B cell (primary cell): ENCODE measurements at regions not wholly inside any gene's neighbourhood (a gene's known extent, or its start where the extent isn't known, plus 50 kb on each side); places are given as distances from the start of the nearest gene placed in this dataset.

Source experiments
- ATAC-seq: fragments of 200-7000 bp; cut with Tn5 transposase; one replicate; pipeline ENCODE4 v1.10.0; 2021; ENCODE audit warnings: low read depth, mild to moderate bottlenecking, moderate number of reproducible peaks, moderate library complexity
- CTCF ChIA-PET: fragments of 350-600 bp; sonication (Branson Sonifier 250); formaldehyde crosslinking; loops from one replicate; lab custom pipeline; 2021; ENCODE audit warnings: antibody characterized with exemption, inconsistent platforms; lab: Charles Lee
- POLR2A ChIA-PET: fragments of 350-600 bp; sonication (Branson Sonifier 250); formaldehyde crosslinking; loops from one replicate; lab custom pipeline; 2021; ENCODE audit warnings: antibody characterized with exemption; lab: Charles Lee
- DNase-seq: peaks from one replicate; pipeline ENCODE4 v3.0.0; 2013
- H2AFZ ChIP-seq: 2 replicates; pipeline ENCODE4 v1.6.1; 2012; ENCODE audit warnings: mild to moderate bottlenecking, low read depth, low read length; ENCODE audit not compliant: insufficient read depth, poor library complexity, severe bottlenecking
- H3K27ac ChIP-seq, 2 donors: 1 replicate in 1 of 2; 2 replicates in 1 of 2; pipeline ENCODE4 v1.5.1; 2012 to 2013; ENCODE audit warnings: low read length in 2 of 2, mild to moderate bottlenecking in 2 of 2, moderate library complexity in 1 of 2
- H3K27me3 ChIP-seq, 4 experiments: fragments of 200-600 bp in 1 of 4; sonication (generic) in 1 of 4; replicated peaks in 1 of 4; 1 replicate in 2 of 4; 2 replicates in 2 of 4; pipeline versions ENCODE4 v1.6.1 to v1.7.0; 2013 to 2016; ENCODE audit warnings: low read length in 3 of 4, mild to moderate bottlenecking in 2 of 4, mixed read lengths in 1 of 4, moderate library complexity in 1 of 4; ENCODE audit not compliant: insufficient read depth in 4 of 4, control insufficient read depth in 3 of 4; ENCODE audit errors: control extremely low read depth in 1 of 4
- H3K36me3 ChIP-seq, 2 experiments: replicated peaks in 1 of 2; 1 replicate in 1 of 2; 2 replicates in 1 of 2; pipeline versions ENCODE4 v1.6.1 to v1.7.1; 2013; ENCODE audit warnings: low read length in 1 of 2; ENCODE audit not compliant: insufficient read depth in 2 of 2, control insufficient read depth in 1 of 2; ENCODE audit errors: control extremely low read depth in 1 of 2, extremely low read depth in 1 of 2
- H3K4me1 ChIP-seq, 2 donors: fragments of 200-600 bp in 1 of 2; sonication (generic) in 1 of 2; 1 replicate in 1 of 2; 2 replicates in 1 of 2; pipeline versions ENCODE4 v1.5.1 to v1.6.1; 2013 to 2017; ENCODE audit warnings: low read length in 2 of 2; ENCODE audit not compliant: control insufficient read depth in 2 of 2, insufficient read depth in 2 of 2
- H3K4me2 ChIP-seq: replicated peaks from 2 replicates; pipeline ENCODE3; 2012; ENCODE audit warnings: mild to moderate bottlenecking, low read depth, low read length; ENCODE audit not compliant: poor library complexity, severe bottlenecking
- H3K4me3 ChIP-seq, 5 experiments: fragments of 200-600 bp in 1 of 5; sonication (generic) in 1 of 5; 1 replicate in 3 of 5; 2 replicates in 2 of 5; pipeline versions ENCODE4 v1.5.1 to v1.7.0; 2011 to 2016; ENCODE audit warnings: low read length in 4 of 5, mild to moderate bottlenecking in 4 of 5, low read depth in 2 of 5, control low read depth in 1 of 5, moderate library complexity in 1 of 5; ENCODE audit not compliant: insufficient read depth in 1 of 5; ENCODE audit errors: control extremely low read depth in 1 of 5, extremely low read depth in 1 of 5
- H3K79me2 ChIP-seq: fragments of 200-600 bp; sonication (generic); one replicate; pipeline ENCODE4 v1.6.0; 2016; ENCODE audit warnings: low read length; ENCODE audit not compliant: control insufficient read depth, insufficient read depth
- H3K9ac ChIP-seq: fragments of 200-600 bp; sonication (generic); 2 replicates; pipeline ENCODE4 v1.6.1; 2017; ENCODE audit warnings: mild to moderate bottlenecking, low read length, moderate library complexity
- H3K9me3 ChIP-seq, 3 donors: one replicate each; pipeline versions ENCODE4 v1.6.1 to v1.7.1; 2013; ENCODE audit warnings: low read length in 2 of 3; ENCODE audit not compliant: control insufficient read depth in 2 of 3, insufficient read depth in 1 of 3; ENCODE audit errors: control extremely low read depth in 1 of 3
- H4K20me1 ChIP-seq: 2 replicates; pipeline ENCODE4 v1.6.0; 2012; ENCODE audit warnings: mild to moderate bottlenecking, low read length; ENCODE audit not compliant: insufficient read depth, control insufficient read depth, poor library complexity, severe bottlenecking
- H3K27ac Mint-ChIP-seq: one replicate; pipeline ENCODE4 v1.8.0; 2021; ENCODE audit warnings: mixed read lengths
- H3K27me3 Mint-ChIP-seq: one replicate; pipeline ENCODE4 v1.8.0; 2021; ENCODE audit warnings: mixed read lengths
- H3K4me1 Mint-ChIP-seq: one replicate; pipeline ENCODE4 v1.8.0; 2021; ENCODE audit warnings: mixed read lengths
- H3K4me3 Mint-ChIP-seq: one replicate; pipeline ENCODE4 v1.8.0; 2021; ENCODE audit warnings: mixed read lengths
- H3K9me3 Mint-ChIP-seq: one replicate; pipeline ENCODE4 v1.8.0; 2022; ENCODE audit warnings: mixed read lengths; ENCODE audit not compliant: insufficient read depth
- CTCF ChIP-seq: fragments of 200-600 bp; IDR thresholded peaks from one replicate; pipeline ENCODE4 v1.8.0; 2022; ENCODE audit warnings: antibody characterized with exemption, mild to moderate bottlenecking
- EZH2 ChIP-seq: IDR thresholded peaks from 2 replicates; pipeline ENCODE4 v1.6.1; 2012; ENCODE audit warnings: borderline replicate concordance, low read depth, mild to moderate bottlenecking, moderate library complexity, low read length; ENCODE audit not compliant: insufficient read depth, poor library complexity, severe bottlenecking
- WGBS: methylation state at CpG from one replicate; pipeline ENCODE4 v1.1.5; 2013; ENCODE audit warnings: missing lambda C conversion rate; ENCODE audit not compliant: insufficient coverage; 5-methylcytosine and 5-hydroxymethylcytosine counted together
- intact Hi-C: fragments of 100-400 bp; cut with micrococcal nuclease; formaldehyde crosslinking; loops from one replicate; pipeline ENCODE4 v1.10.0; 2022

DNA sequence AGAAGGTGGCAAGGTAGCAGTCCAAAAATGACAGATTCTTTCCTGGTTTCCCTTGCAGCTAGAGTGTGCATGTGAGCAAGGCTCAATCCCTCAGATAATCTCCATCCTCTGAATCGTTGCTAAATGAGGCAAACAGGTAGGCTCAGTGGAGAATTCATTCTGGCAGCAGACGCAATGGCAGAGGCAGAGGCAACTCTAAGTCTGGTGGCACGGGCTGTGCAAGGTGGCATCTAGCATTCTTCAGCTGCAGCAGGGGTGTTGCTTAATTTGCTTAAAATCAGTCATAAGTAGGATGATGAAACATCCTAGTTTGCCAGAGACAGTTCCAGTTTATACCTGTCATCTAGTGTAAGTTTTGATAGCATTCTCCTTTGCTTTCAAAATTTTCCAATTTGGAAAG is 391.1 kb upstream of the MEX3C start:
- POLR2A ChIA-PET, result no interaction called here
- no peak overlapping the region for H2AFZ ChIP-seq
- CTCF ChIA-PET, result no interaction called here
- TF ChIP-seq CTCF (no peak), EZH2 (no peak)
- no peak for ATAC-seq
- H3K79me2 ChIP-seq, result no peaks in the 10 kb centered on the region
- peaks cover 3% of the 10 kb centered on the region for H3K9me3 Mint-ChIP-seq
- H3K27ac Mint-ChIP-seq, result no peak overlapping the region
- H3K36me3 ChIP-seq, result no peaks in the 10 kb centered on the region
- H3K9ac ChIP-seq, result no peak overlapping the region
- no peaks in the 10 kb centered on the region for H3K27me3 ChIP-seq
- H3K27me3 Mint-ChIP-seq, result peaks cover 17% of the 10 kb centered on the region
- DNase-seq, result no peak
- no peak overlapping the region for H3K4me3 Mint-ChIP-seq
- no peaks in the 10 kb centered on the region for H3K4me1 ChIP-seq
- no peaks in the 10 kb centered on the region for H3K9me3 ChIP-seq
- no peaks in the 10 kb centered on the region for H4K20me1 ChIP-seq
- H3K4me2 ChIP-seq, result no peak overlapping the region
- no peak overlapping the region for H3K27ac ChIP-seq
- H3K4me1 Mint-ChIP-seq, result no peaks in the 10 kb centered on the region
- intact Hi-C loops, result no loop called here
- 86% methylated on average over 3 of the region's 3 CpGs for WGBS
- no peak overlapping the region for H3K4me3 ChIP-seq

DNA sequence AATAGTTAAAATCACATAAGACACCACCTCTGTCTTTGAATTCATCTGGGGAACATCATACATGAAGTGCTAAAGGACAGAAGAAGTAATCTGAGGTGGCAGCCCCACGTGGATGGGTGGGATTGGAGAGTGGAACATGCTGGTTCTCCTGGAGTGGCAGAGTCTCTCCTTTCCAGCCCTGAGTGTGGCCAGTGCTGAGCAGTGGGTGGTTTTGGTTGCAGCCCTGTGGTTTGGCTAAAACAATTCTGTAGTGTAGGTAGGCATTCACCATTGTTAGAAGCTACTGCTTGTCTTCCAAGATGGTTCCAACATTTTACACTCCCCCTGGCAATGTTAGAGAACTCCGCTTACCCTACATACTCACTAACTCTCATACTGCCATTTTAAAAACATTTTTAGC is 396.4 kb upstream of the MEX3C start:
- Histone ChIP-seq H3K79me2 (no peaks in the 10 kb centered on the region), H3K4me2 (no peak overlapping the region), H4K20me1 (no peaks in the 10 kb centered on the region), H3K27me3 (no peaks in the 10 kb centered on the region), H2AFZ (no peak overlapping the region), H3K27ac (no peak overlapping the region), H3K4me1 (no peaks in the 10 kb centered on the region), H3K9me3 (peaks cover 0 to 10% (median 10%) of the 10 kb centered on the region in 3 donors), H3K36me3 (no peaks in the 10 kb centered on the region), H3K9ac (no peak overlapping the region), H3K4me3 (no peak overlapping the region)
- ChIA-PET POLR2A (no interaction called here), CTCF (no interaction called here)
- Mint-ChIP-seq H3K9me3 (peaks cover 9% of the 10 kb centered on the region), H3K4me1 (no peaks in the 10 kb centered on the region), H3K27me3 (peaks cover 3% of the 10 kb centered on the region), H3K27ac (no peak overlapping the region), H3K4me3 (no peak overlapping the region)
- ATAC-seq (no peak), DNase-seq (no peak)
- WGBS, result 40% methylated on average over 1 of the region's 2 CpGs
- TF ChIP-seq CTCF, result no peak
- TF ChIP-seq EZH2, result no peak
- intact Hi-C loops, result no loop called here
